ENCODE measurements at regions not wholly inside any gene's neighbourhood (a gene's known extent, or its start where the extent isn't known, plus 50 kb on each side); places are given as distances from the start of the nearest gene placed in this dataset.

GRCh38 chr5:141800617-141801016, 77.6 kb downstream of the PCDH1 start:
- H3K27me3 ChIP-seq (replicated peaks) = peaks cover 35% of the 10 kb centered on the region
- DNase-seq (ENCODE audit: low read depth in 1 of 2, low spot score in 2 of 2) = peak in 1 of 2 experiments; percentile 32
- no peaks in the 10 kb centered on the region for H3K9me3 ChIP-seq (replicated peaks)
- H3K36me3 ChIP-seq = no peaks in the 10 kb centered on the region
- H3K27ac ChIP-seq = no peak overlapping the region
- H3K4me3 ChIP-seq = no peak overlapping the region
- peaks cover 8% of the 10 kb centered on the region for H3K4me1 ChIP-seq (replicated peaks)

- no peak for DNase-seq (ENCODE audit: low read depth in 1 of 2, low spot score in 2 of 2)
- Histone ChIP-seq H3K27me3 (replicated peaks) (peaks cover 26% of the 10 kb centered on the region), H3K27ac (no peak overlapping the region), H3K9me3 (replicated peaks) (no peaks in the 10 kb centered on the region), H3K4me1 (replicated peaks) (peaks cover 8% of the 10 kb centered on the region), H3K4me3 (no peak overlapping the region), H3K36me3 (no peaks in the 10 kb centered on the region)
Measured at GRCh38 chr5:141799507-141800167, 78.6 kb downstream of the PCDH1 start.

- H3K9me3 ChIP-seq (replicated peaks) = no peaks in the 10 kb centered on the region; the same call in 1 of the 2 replicates
- no peaks in the 10 kb centered on the region for H3K36me3 ChIP-seq
- DNase-seq (ENCODE audit: low read depth in 1 of 2, low spot score in 2 of 2) = no peak
- H3K27me3 ChIP-seq (replicated peaks) = peaks cover 17% of the 10 kb centered on the region; the same call in 1 of the 2 replicates
- H3K4me3 ChIP-seq = no peak overlapping the region
- no peak overlapping the region for H3K27ac ChIP-seq
- H3K4me1 ChIP-seq (replicated peaks) = peaks cover 8% of the 10 kb centered on the region
Measured at GRCh38 chr5:141797425-141797824, 80.8 kb downstream of the PCDH1 start.

GRCh38 chr5:141795421-141795820, 82.8 kb downstream of the PCDH1 start:
- no peak overlapping the region for H3K4me3 ChIP-seq
- DNase-seq (ENCODE audit: low read depth in 1 of 2, low spot score in 2 of 2) = no peak
- H3K4me1 ChIP-seq (replicated peaks) = peaks cover 1% of the 10 kb centered on the region
- H3K27ac ChIP-seq = no peak overlapping the region
- H3K36me3 ChIP-seq = no peaks in the 10 kb centered on the region
- no peaks in the 10 kb centered on the region; the same call in 1 of the 2 replicates for H3K9me3 ChIP-seq (replicated peaks)
- H3K27me3 ChIP-seq (replicated peaks) = peaks cover 26% of the 10 kb centered on the region

- no peak overlapping the region for H3K27ac ChIP-seq
- H3K27me3 ChIP-seq (replicated peaks) = peaks cover 31% of the 10 kb centered on the region
- no peak overlapping the region for H3K4me3 ChIP-seq
- H3K4me1 ChIP-seq (replicated peaks) = no peaks in the 10 kb centered on the region
- H3K36me3 ChIP-seq = no peaks in the 10 kb centered on the region
- no peaks in the 10 kb centered on the region; the same call in 1 of the 2 replicates for H3K9me3 ChIP-seq (replicated peaks)
- no peak for DNase-seq (ENCODE audit: low read depth in 1 of 2, low spot score in 2 of 2)
Measured at GRCh38 chr5:141793881-141794280, 84.3 kb downstream of the PCDH1 start.

GRCh38 chr5:141793403-141793802, 84.8 kb downstream of the PCDH1 start:
- Histone ChIP-seq H3K4me3 (no peak overlapping the region), H3K27me3 (replicated peaks) (peaks cover 36% of the 10 kb centered on the region), H3K9me3 (replicated peaks) (no peaks in the 10 kb centered on the region; the same call in 1 of the 2 replicates), H3K27ac (no peak overlapping the region), H3K4me1 (replicated peaks) (no peaks in the 10 kb centered on the region), H3K36me3 (no peaks in the 10 kb centered on the region)
- no peak for DNase-seq (ENCODE audit: low read depth in 1 of 2, low spot score in 2 of 2)

- Histone ChIP-seq H3K36me3 (no peaks in the 10 kb centered on the region), H3K4me1 (replicated peaks) (no peaks in the 10 kb centered on the region), H3K27me3 (replicated peaks) (peaks cover 37% of the 10 kb centered on the region), H3K27ac (no peak overlapping the region), H3K9me3 (replicated peaks) (no peaks in the 10 kb centered on the region; the same call in 1 of the 2 replicates), H3K4me3 (no peak overlapping the region)
- no peak for DNase-seq (ENCODE audit: low read depth in 1 of 2, low spot score in 2 of 2)
Measured at GRCh38 chr5:141790630-141791029, 87.6 kb downstream of the PCDH1 start.

GRCh38 chr5:141789330-141789729, 88.9 kb downstream of the PCDH1 start:
- no peak for DNase-seq (ENCODE audit: low read depth in 1 of 2, low spot score in 2 of 2)
- H3K36me3 ChIP-seq = no peaks in the 10 kb centered on the region
- H3K27me3 ChIP-seq (replicated peaks) = peaks cover 34% of the 10 kb centered on the region
- no peaks in the 10 kb centered on the region for H3K4me1 ChIP-seq (replicated peaks)
- H3K27ac ChIP-seq = no peak overlapping the region
- H3K4me3 ChIP-seq = no peak overlapping the region
- no peaks in the 10 kb centered on the region; the same call in 1 of the 2 replicates for H3K9me3 ChIP-seq (replicated peaks)

- H3K36me3 ChIP-seq = no peaks in the 10 kb centered on the region
- H3K27ac ChIP-seq = no peak overlapping the region
- no peak overlapping the region for H3K4me3 ChIP-seq
- no peaks in the 10 kb centered on the region for H3K9me3 ChIP-seq (replicated peaks)
- no peak for DNase-seq (ENCODE audit: low read depth in 1 of 2, low spot score in 2 of 2)
- no peaks in the 10 kb centered on the region for H3K4me1 ChIP-seq (replicated peaks)
- peaks cover 29% of the 10 kb centered on the region for H3K27me3 ChIP-seq (replicated peaks)
Measured at GRCh38 chr5:141788296-141788970, 89.8 kb downstream of the PCDH1 start.

GRCh38 chr5:141787376-141787775, 90.8 kb downstream of the PCDH1 start:
- peaks cover 29% of the 10 kb centered on the region for H3K27me3 ChIP-seq (replicated peaks)

GRCh38 chr5:141786700-141787099, 91.5 kb downstream of the PCDH1 start:
- Histone ChIP-seq H3K36me3 (no peaks in the 10 kb centered on the region), H3K9me3 (replicated peaks) (no peaks in the 10 kb centered on the region), H3K27me3 (replicated peaks) (peaks cover 31% of the 10 kb centered on the region), H3K27ac (no peak overlapping the region), H3K4me1 (replicated peaks) (no peaks in the 10 kb centered on the region), H3K4me3 (no peak overlapping the region)
- no peak for DNase-seq (ENCODE audit: low read depth in 1 of 2, low spot score in 2 of 2)

More at GRCh38 chr5:141787376-141787775, 90.8 kb downstream of the PCDH1 start:
- Histone ChIP-seq H3K4me1 (replicated peaks) (no peaks in the 10 kb centered on the region), H3K4me3 (no peak overlapping the region), H3K27ac (no peak overlapping the region), H3K36me3 (no peaks in the 10 kb centered on the region), H3K9me3 (replicated peaks) (no peaks in the 10 kb centered on the region)
- DNase-seq (ENCODE audit: low read depth in 1 of 2, low spot score in 2 of 2) = no peak

- Histone ChIP-seq H3K27ac (no peak overlapping the region), H3K9me3 (replicated peaks) (no peaks in the 10 kb centered on the region), H3K4me1 (replicated peaks) (no peaks in the 10 kb centered on the region), H3K4me3 (no peak overlapping the region), H3K36me3 (no peaks in the 10 kb centered on the region), H3K27me3 (replicated peaks) (peaks cover 31% of the 10 kb centered on the region)
- DNase-seq (ENCODE audit: low read depth in 1 of 2, low spot score in 2 of 2) = no peak
Measured at GRCh38 chr5:141785711-141786110, 92.5 kb downstream of the PCDH1 start.

- H3K9me3 ChIP-seq (replicated peaks) = no peaks in the 10 kb centered on the region
- no peaks in the 10 kb centered on the region for H3K4me1 ChIP-seq (replicated peaks)
- peaks cover 25% of the 10 kb centered on the region for H3K27me3 ChIP-seq (replicated peaks)
- no peak for DNase-seq (ENCODE audit: low read depth in 1 of 2, low spot score in 2 of 2)
- no peak overlapping the region for H3K27ac ChIP-seq
- no peak overlapping the region for H3K4me3 ChIP-seq
- H3K36me3 ChIP-seq = no peaks in the 10 kb centered on the region
Measured at GRCh38 chr5:141785135-141785534, 93.1 kb downstream of the PCDH1 start.

GRCh38 chr5:141784529-141784928, 93.7 kb downstream of the PCDH1 start:
- no peak overlapping the region for H3K27ac ChIP-seq
- no peak for DNase-seq (ENCODE audit: low read depth in 1 of 2, low spot score in 2 of 2)
- no peaks in the 10 kb centered on the region for H3K4me1 ChIP-seq (replicated peaks)
- H3K27me3 ChIP-seq (replicated peaks) = peaks cover 22% of the 10 kb centered on the region
- H3K9me3 ChIP-seq (replicated peaks) = no peaks in the 10 kb centered on the region
- no peaks in the 10 kb centered on the region for H3K36me3 ChIP-seq
- H3K4me3 ChIP-seq = no peak overlapping the region
